GM12874 (cell line): ENCODE measurements at regions not wholly inside any gene's neighbourhood (a gene's known extent, or its start where the extent isn't known, plus 50 kb on each side); places are given as distances from the start of the nearest gene placed in this dataset.

Experiments used
- TF ChIP-seq, protein P1 (sequence below): IDR thresholded peaks from 2 replicates; pipeline ENCODE4 v1.5.1; 2011; ENCODE audit warnings: low read depth, mild to moderate bottlenecking, control low read depth, low read length, moderate library complexity; ENCODE audit not compliant: insufficient read depth

DNA sequence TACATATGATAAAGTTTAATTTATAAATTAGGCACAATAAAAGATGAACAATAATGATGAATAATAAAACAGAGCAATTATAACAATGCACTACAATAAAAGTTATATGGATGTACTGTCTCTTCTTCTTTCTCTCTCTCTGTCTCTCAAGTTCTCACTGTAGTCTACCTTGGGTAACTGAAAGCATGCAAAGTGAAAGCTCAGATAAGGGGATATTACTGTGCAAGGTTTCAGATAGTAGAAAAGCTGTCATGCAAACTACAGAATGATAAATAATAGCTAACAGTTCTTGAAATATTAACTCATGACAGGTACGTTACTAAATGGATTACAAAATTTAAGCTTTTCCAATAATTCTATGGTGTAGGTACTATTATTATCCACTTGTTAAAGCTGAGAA lies 311.9 kb upstream of the PRDM1 start:
- TF ChIP-seq, protein P1, sequence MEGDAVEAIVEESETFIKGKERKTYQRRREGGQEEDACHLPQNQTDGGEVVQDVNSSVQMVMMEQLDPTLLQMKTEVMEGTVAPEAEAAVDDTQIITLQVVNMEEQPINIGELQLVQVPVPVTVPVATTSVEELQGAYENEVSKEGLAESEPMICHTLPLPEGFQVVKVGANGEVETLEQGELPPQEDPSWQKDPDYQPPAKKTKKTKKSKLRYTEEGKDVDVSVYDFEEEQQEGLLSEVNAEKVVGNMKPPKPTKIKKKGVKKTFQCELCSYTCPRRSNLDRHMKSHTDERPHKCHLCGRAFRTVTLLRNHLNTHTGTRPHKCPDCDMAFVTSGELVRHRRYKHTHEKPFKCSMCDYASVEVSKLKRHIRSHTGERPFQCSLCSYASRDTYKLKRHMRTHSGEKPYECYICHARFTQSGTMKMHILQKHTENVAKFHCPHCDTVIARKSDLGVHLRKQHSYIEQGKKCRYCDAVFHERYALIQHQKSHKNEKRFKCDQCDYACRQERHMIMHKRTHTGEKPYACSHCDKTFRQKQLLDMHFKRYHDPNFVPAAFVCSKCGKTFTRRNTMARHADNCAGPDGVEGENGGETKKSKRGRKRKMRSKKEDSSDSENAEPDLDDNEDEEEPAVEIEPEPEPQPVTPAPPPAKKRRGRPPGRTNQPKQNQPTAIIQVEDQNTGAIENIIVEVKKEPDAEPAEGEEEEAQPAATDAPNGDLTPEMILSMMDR, result no peak

DNA sequence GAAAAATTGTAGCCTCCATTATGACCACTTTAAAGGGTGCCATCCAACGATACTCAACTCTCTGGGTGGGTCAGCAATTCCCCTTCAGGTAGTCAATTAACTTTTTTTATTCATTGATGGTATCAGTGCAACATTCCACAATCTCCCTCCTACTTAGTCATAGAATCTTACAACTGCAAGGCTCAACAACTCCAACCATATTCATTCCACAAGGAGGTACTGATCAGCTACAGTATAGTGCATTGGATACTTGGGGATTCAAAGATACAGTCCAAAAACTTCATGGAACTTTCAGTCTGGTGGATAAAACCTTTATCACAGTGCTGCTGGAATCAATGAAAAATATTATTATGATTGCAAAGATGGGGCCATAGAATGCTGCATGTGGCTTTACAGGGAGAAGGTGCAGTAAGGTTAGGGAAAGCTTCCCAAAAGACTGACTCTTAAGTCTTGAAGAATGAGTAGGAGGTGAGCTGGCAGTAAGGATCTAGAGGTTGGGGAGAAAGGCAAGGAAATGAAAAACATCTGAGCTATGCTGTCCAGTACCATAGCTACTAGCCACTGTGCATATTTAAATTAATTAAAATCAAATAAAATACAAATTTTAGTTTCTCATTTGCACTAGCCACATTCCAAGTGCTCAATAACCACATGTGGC lies 314.7 kb upstream of the PRDM1 start:
- TF ChIP-seq, protein P1, result no peak

DNA sequence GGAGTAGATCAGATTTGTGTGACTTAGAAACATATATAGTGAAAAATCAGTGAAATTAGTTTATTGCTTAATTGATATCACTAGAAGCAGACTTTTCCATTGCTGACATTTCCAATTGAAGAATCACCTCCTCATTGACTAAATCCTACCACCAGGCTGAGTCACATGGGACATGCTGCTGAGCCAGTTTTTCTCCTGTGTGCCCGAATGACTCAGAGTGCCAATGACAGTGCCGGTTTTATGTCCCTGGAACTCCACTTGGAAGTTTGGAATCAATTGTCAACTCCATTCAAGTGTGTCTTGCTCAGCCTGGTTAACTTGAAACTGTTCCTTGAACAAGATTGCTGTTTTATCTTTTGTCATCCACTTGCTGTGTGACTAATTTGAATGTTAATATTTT lies 316.1 kb upstream of the PRDM1 start:
- TF ChIP-seq, protein P1, result no peak

DNA sequence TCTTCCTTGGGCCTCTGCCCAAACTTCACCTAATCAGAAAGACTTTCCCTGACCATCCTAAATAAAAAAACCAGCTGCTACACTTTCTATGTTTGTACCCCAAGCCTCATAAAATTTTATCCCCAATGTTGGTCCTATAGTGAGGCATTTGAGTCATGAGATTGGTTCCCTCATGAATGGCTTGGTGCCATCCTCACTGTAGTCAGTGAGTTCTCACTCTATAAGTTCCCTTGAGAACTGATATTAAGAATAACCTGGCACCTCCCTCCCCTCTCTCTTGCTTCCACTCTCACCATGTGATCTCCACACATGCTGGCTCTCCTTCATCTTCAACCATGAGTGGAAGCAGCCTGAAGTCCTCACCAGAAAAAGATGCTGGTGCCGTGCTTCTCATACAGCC lies 316.9 kb upstream of the PRDM1 start:
- TF ChIP-seq, protein P1, result no peak

DNA sequence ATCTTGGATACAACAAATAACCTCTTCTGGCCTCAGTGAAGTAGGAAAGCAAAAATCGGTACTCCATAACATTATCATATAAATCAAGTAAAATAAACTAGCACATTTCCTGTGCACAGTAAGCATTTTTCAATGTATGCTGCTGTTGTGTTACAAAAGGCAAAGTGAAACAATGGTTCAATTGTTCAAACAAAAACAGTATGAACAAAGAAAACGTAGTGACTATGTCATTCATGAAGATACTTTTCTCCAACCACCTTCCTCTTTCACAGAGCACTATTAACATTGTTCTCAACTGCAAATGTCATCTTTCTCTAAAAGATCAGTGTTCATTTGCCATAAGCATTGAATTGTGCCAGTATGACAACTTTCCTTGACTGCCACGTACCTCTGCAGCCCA lies 318.6 kb upstream of the PRDM1 start:
- TF ChIP-seq, protein P1, result no peak

DNA sequence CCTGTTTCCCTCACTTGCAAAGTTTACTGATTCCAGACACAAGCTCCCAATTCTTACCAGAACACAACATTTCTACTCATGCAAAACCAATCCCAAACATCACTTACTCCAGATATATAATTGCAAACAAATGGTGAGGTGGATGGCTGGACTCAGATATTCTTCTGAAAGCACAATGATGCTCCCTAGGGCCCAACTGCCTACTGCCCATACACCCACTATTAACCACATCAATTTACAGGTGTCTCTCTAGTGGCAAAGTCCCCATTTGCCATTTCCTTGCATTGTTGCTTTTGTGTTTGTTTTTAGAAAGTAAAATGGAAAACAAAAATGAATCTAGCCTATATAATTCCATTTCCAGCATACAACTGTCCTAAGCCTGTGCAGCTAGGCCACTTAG lies 320.9 kb upstream of the PRDM1 start:
- TF ChIP-seq, protein P1, result no peak

DNA sequence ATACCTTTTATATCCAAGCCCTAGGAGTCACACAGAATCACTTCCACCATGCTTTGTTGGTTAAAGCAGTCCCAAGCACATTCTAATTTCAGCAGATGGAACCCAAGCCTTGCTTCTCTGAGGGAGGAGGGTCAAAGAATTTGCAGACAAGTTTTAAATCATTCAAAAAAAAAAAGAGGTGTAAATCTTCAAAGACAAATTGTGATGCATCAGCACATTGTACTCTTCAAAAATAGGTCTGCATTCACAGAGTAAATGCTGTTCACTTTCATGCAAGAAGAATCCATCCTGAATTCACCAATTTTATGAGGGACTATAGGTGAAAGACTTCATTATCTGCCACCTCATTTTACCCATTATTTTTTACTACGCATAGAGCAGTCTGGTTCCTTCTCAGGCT lies 321.8 kb upstream of the PRDM1 start:
- TF ChIP-seq, protein P1, result no peak
